DND-41 (cell line): ENCODE measurements at regions not wholly inside any gene's neighbourhood (a gene's known extent, or its start where the extent isn't known, plus 50 kb on each side); places are given as distances from the start of the nearest gene placed in this dataset.

ENCODE experiments used
- ATAC-seq: fragments of 200-7000 bp; cut with Tn5 transposase; 3 replicates; pipeline ENCODE4 v1.9.1; 2021; ENCODE audit warnings: low read depth; ENCODE audit not compliant: insufficient read depth
- DNase-seq: peaks from one replicate; pipeline ENCODE4 v3.0.0-alpha.2; 2020
- H2AFZ ChIP-seq: 2 replicates; pipeline ENCODE4 v1.6.0; 2012; ENCODE audit warnings: low read depth, low read length
- H3K27ac ChIP-seq: 2 replicates; pipeline ENCODE4 v1.5.1; 2012; ENCODE audit warnings: low read length, inconsistent platforms
- H3K27me3 ChIP-seq: fragments of 200-600 bp; sonication (generic); 2 replicates; pipeline ENCODE4 v1.6.0; 2012; ENCODE audit warnings: low read length, mild to moderate bottlenecking, inconsistent platforms; ENCODE audit not compliant: insufficient read depth, poor library complexity
- H3K36me3 ChIP-seq: 2 replicates; pipeline ENCODE4 v1.5.1; 2012; ENCODE audit warnings: low read length, inconsistent platforms; ENCODE audit not compliant: insufficient read depth
- H3K4me1 ChIP-seq: 2 replicates; pipeline ENCODE4 v1.5.1; 2012; ENCODE audit warnings: mild to moderate bottlenecking, low read length; ENCODE audit not compliant: insufficient read depth
- H3K4me2 ChIP-seq: 2 replicates; pipeline ENCODE4 v1.6.0; 2012; ENCODE audit warnings: mild to moderate bottlenecking, moderate library complexity, low read length, inconsistent platforms; ENCODE audit not compliant: insufficient read depth
- H3K4me3 ChIP-seq, 2 experiments: fragments of 200-600 bp in 1 of 2; shearing (Covaris generic) in 1 of 2; 2 replicates each; pipeline ENCODE4 v1.5.1; 2012 to 2016; ENCODE audit warnings: inconsistent platforms in 2 of 2, low read length in 2 of 2, mild to moderate bottlenecking in 2 of 2, low read depth in 1 of 2, moderate library complexity in 1 of 2
- H3K79me2 ChIP-seq: 2 replicates; pipeline ENCODE4 v1.6.0; 2012; ENCODE audit warnings: low read length, inconsistent platforms; ENCODE audit not compliant: insufficient read depth
- H3K9ac ChIP-seq: 2 replicates; pipeline ENCODE4 v1.6.0; 2012; ENCODE audit warnings: low read depth, mild to moderate bottlenecking, inconsistent platforms, low read length, moderate library complexity
- H3K9me3 ChIP-seq: 2 replicates; pipeline ENCODE4 v1.5.1; 2012; ENCODE audit warnings: low read length, moderate library complexity, mild to moderate bottlenecking, inconsistent platforms; ENCODE audit not compliant: insufficient read depth, severe bottlenecking
- H4K20me1 ChIP-seq: 2 replicates; pipeline ENCODE4 v1.6.0; 2012; ENCODE audit warnings: low read length; ENCODE audit not compliant: insufficient read depth
- CTCF ChIP-seq: IDR thresholded peaks from 2 replicates; pipeline ENCODE4 v1.5.1; 2012; ENCODE audit warnings: borderline replicate concordance, low read length, moderate library complexity, mild to moderate bottlenecking; ENCODE audit not compliant: poor library complexity, severe bottlenecking; ENCODE audit errors: extremely low read depth
- EZH2 ChIP-seq: IDR thresholded peaks from 3 replicates; pipeline ENCODE4 v1.6.1; 2012; ENCODE audit warnings: borderline replicate concordance, low read depth, mild to moderate bottlenecking, moderate library complexity, low read length, inconsistent platforms; ENCODE audit not compliant: severe bottlenecking

GRCh38 chr9:28332648-28333047 lies 759.4 kb upstream of the C9orf72 start:
- no peak overlapping the region for H3K4me2 ChIP-seq
- ATAC-seq (no peak), DNase-seq (no peak)
- no peaks in the 10 kb centered on the region for H3K4me1 ChIP-seq
- H3K27ac ChIP-seq, result no peak overlapping the region
- no peaks in the 10 kb centered on the region for H4K20me1 ChIP-seq
- H2AFZ ChIP-seq, result no peak overlapping the region
- no peaks in the 10 kb centered on the region for H3K79me2 ChIP-seq
- TF ChIP-seq CTCF, result no peak
- TF ChIP-seq EZH2, result no peak
- no peak overlapping the region for H3K4me3 ChIP-seq
- H3K9me3 ChIP-seq, result no peaks in the 10 kb centered on the region
- no peak overlapping the region for H3K9ac ChIP-seq
- H3K36me3 ChIP-seq, result no peaks in the 10 kb centered on the region
- H3K27me3 ChIP-seq, result no peaks in the 10 kb centered on the region

GRCh38 chr9:28341913-28342312 lies 768.6 kb upstream of the C9orf72 start:
- DNase-seq (no peak), ATAC-seq (no peak)
- Histone ChIP-seq H3K9me3 (no peaks in the 10 kb centered on the region), H4K20me1 (no peaks in the 10 kb centered on the region), H2AFZ (no peak overlapping the region), H3K4me2 (no peak overlapping the region), H3K4me1 (no peaks in the 10 kb centered on the region), H3K79me2 (no peaks in the 10 kb centered on the region), H3K36me3 (no peaks in the 10 kb centered on the region), H3K27ac (no peak overlapping the region), H3K4me3 (no peak overlapping the region), H3K27me3 (no peaks in the 10 kb centered on the region), H3K9ac (no peak overlapping the region)
- TF ChIP-seq EZH2 (no peak), CTCF (no peak)

- no peak overlapping the region for H3K9ac ChIP-seq
- H3K4me3 ChIP-seq, result no peak overlapping the region
- DNase-seq (no peak), ATAC-seq (no peak)
- no peaks in the 10 kb centered on the region for H3K4me1 ChIP-seq
- no peaks in the 10 kb centered on the region for H4K20me1 ChIP-seq
- TF ChIP-seq CTCF (no peak), EZH2 (no peak)
- no peaks in the 10 kb centered on the region for H3K79me2 ChIP-seq
- H2AFZ ChIP-seq, result no peak overlapping the region
- no peak overlapping the region for H3K27ac ChIP-seq
- no peaks in the 10 kb centered on the region for H3K9me3 ChIP-seq
- H3K36me3 ChIP-seq, result no peaks in the 10 kb centered on the region
- no peaks in the 10 kb centered on the region for H3K27me3 ChIP-seq
- no peak overlapping the region for H3K4me2 ChIP-seq
Observed at GRCh38 chr9:28342815-28343338, 769.6 kb upstream of the C9orf72 start.

- Histone ChIP-seq H3K36me3 (no peaks in the 10 kb centered on the region), H4K20me1 (no peaks in the 10 kb centered on the region), H3K4me2 (no peak overlapping the region), H3K27me3 (no peaks in the 10 kb centered on the region), H2AFZ (no peak overlapping the region), H3K4me1 (no peaks in the 10 kb centered on the region), H3K79me2 (no peaks in the 10 kb centered on the region), H3K27ac (no peak overlapping the region), H3K9ac (no peak overlapping the region), H3K9me3 (no peaks in the 10 kb centered on the region), H3K4me3 (no peak overlapping the region)
- TF ChIP-seq CTCF (no peak), EZH2 (no peak)
- ATAC-seq (no peak), DNase-seq (no peak)
Observed at GRCh38 chr9:28363151-28363562, 789.9 kb upstream of the C9orf72 start.
